OCI-LY3 (cell line): ENCODE measurements at regions not wholly inside any gene's neighbourhood (a gene's known extent, or its start where the extent isn't known, plus 50 kb on each side); places are given as distances from the start of the nearest gene placed in this dataset.

Experiments used
- H2AFZ ChIP-seq: fragments of 200-600, 300-600 bp; shearing (Covaris generic); 2 replicates; pipeline ENCODE4 v1.6.0; 2014; ENCODE audit warnings: antibody characterized with exemption, low read depth, low read length
- H3K27ac ChIP-seq: fragments of 200-600, 300-600 bp; sonication (generic); 2 replicates; pipeline ENCODE4 v1.5.1; 2014; ENCODE audit warnings: mild to moderate bottlenecking, low read length, moderate library complexity, mixed read lengths
- H3K27me3 ChIP-seq: fragments of 200-600, 300-600 bp; sonication (generic); 2 replicates; pipeline ENCODE4 v1.6.1; 2014; ENCODE audit warnings: low read depth, low read length, mixed read lengths
- H3K36me3 ChIP-seq: fragments of 200-600, 300-600 bp; sonication (generic); replicated peaks from 2 replicates; pipeline ENCODE3; 2014; ENCODE audit warnings: low read depth, low read length, mixed read lengths
- H3K4me1 ChIP-seq: fragments of 300-600, 200-600 bp; sonication (generic); 2 replicates; pipeline ENCODE4 v1.6.1; 2014; ENCODE audit warnings: low read length, mixed read lengths
- H3K4me2 ChIP-seq: fragments of 200-600, 300-600 bp; sonication (generic); 2 replicates; pipeline ENCODE4 v1.6.1; 2014; ENCODE audit warnings: low read length, mixed read lengths
- H3K4me3 ChIP-seq: fragments of 300-600, 200-600 bp; sonication (generic); 2 replicates; pipeline ENCODE4 v1.5.1; 2014; ENCODE audit warnings: antibody characterized with exemption, mild to moderate bottlenecking, low read length, moderate library complexity
- H3K79me2 ChIP-seq: fragments of 300-600, 200-600 bp; shearing (Covaris generic); 2 replicates; pipeline ENCODE4 v1.6.1; 2014; ENCODE audit warnings: mild to moderate bottlenecking, low read length, mixed read lengths
- H3K9ac ChIP-seq: fragments of 300-600, 200-600 bp; shearing (Covaris generic); 2 replicates; pipeline ENCODE4 v1.6.0; 2014; ENCODE audit warnings: mild to moderate bottlenecking, low read length, moderate library complexity
- H3K9me3 ChIP-seq: fragments of 200-600, 300-600 bp; shearing (Covaris generic); 2 replicates; pipeline ENCODE4 v1.6.1; 2014; ENCODE audit warnings: low read length, mixed read lengths; ENCODE audit not compliant: insufficient read depth
- H4K20me1 ChIP-seq: fragments of 200-600, 300-600 bp; sonication (generic); 2 replicates; pipeline ENCODE4 v1.6.1; 2016; ENCODE audit warnings: low read length, mixed read lengths; ENCODE audit not compliant: insufficient read depth
- CTCF ChIP-seq: fragments of 200-600, 300-600 bp; sonication (generic); IDR thresholded peaks from 2 replicates; pipeline ENCODE4 v1.5.1; 2014; ENCODE audit warnings: antibody characterized with exemption, low read length, low read depth
- EZH2phosphoT487 ChIP-seq: fragments of 200-600 bp; shearing (Covaris generic); IDR thresholded peaks from 2 replicates; pipeline ENCODE4 v1.6.1; 2018; ENCODE audit warnings: antibody characterized with exemption, mixed run types, low read depth

GRCh38 chr9:89658931-89659330 lies 54.1 kb downstream of the GADD45G start:
- no peaks in the 10 kb centered on the region for H3K9me3 ChIP-seq
- H4K20me1 ChIP-seq = no peaks in the 10 kb centered on the region
- TF ChIP-seq EZH2phosphoT487 (no peak), CTCF (no peak)
- H2AFZ ChIP-seq = no peak overlapping the region
- no peak overlapping the region for H3K4me2 ChIP-seq
- H3K79me2 ChIP-seq = no peaks in the 10 kb centered on the region
- H3K27me3 ChIP-seq = 0 out of 2 replicates have a peak, but pooled peaks cover 3% of the 10 kb centered on the region
- no peak overlapping the region for H3K9ac ChIP-seq
- peaks cover 14% of the 10 kb centered on the region for H3K4me1 ChIP-seq
- H3K36me3 ChIP-seq = no peaks in the 10 kb centered on the region
- H3K27ac ChIP-seq = no peak overlapping the region
- no peak overlapping the region for H3K4me3 ChIP-seq

- TF ChIP-seq EZH2phosphoT487 (no peak), CTCF (no peak)
- 0 out of 2 replicates have a peak, but pooled peaks cover 3% of the 10 kb centered on the region for H3K27me3 ChIP-seq
These were observed 54.7 kb downstream of the GADD45G start for GRCh38 chr9:89659473-89659872.

GRCh38 chr9:89659891-89660685 lies 55.3 kb downstream of the GADD45G start:
- H3K4me3 ChIP-seq = no peak overlapping the region
- H3K9me3 ChIP-seq = no peaks in the 10 kb centered on the region
- peaks cover 14% of the 10 kb centered on the region for H3K4me1 ChIP-seq
- H3K36me3 ChIP-seq = no peaks in the 10 kb centered on the region
- H2AFZ ChIP-seq = no peak overlapping the region
- 0 out of 2 replicates have a peak, but pooled peaks cover 3% of the 10 kb centered on the region for H3K27me3 ChIP-seq
- H4K20me1 ChIP-seq = no peaks in the 10 kb centered on the region
- H3K4me2 ChIP-seq = no peak overlapping the region
- no peak overlapping the region for H3K9ac ChIP-seq
- no peaks in the 10 kb centered on the region for H3K79me2 ChIP-seq
- TF ChIP-seq CTCF = no peak
- no peak for TF ChIP-seq EZH2phosphoT487
- H3K27ac ChIP-seq = no peak overlapping the region

More at GRCh38 chr9:89659473-89659872, 54.7 kb downstream of the GADD45G start:
- H4K20me1 ChIP-seq = no peaks in the 10 kb centered on the region
- H3K79me2 ChIP-seq = no peaks in the 10 kb centered on the region
- H3K4me2 ChIP-seq = no peak overlapping the region
- H3K27ac ChIP-seq = no peak overlapping the region
- H3K4me1 ChIP-seq = peaks cover 14% of the 10 kb centered on the region
- H3K9me3 ChIP-seq = no peaks in the 10 kb centered on the region
- no peak overlapping the region for H3K4me3 ChIP-seq
- no peak overlapping the region for H2AFZ ChIP-seq
- H3K36me3 ChIP-seq = no peaks in the 10 kb centered on the region
- H3K9ac ChIP-seq = no peak overlapping the region

- no peaks in the 10 kb centered on the region for H3K79me2 ChIP-seq
- TF ChIP-seq EZH2phosphoT487 (no peak), CTCF (no peak)
- H3K4me1 ChIP-seq = peaks cover 14% of the 10 kb centered on the region
- no peak overlapping the region for H3K27ac ChIP-seq
- H4K20me1 ChIP-seq = no peaks in the 10 kb centered on the region
- no peak overlapping the region for H3K4me3 ChIP-seq
- peaks cover 9% of the 10 kb centered on the region; the same call in 1 of the 2 replicates for H3K27me3 ChIP-seq
- H3K9ac ChIP-seq = no peak overlapping the region
- no peaks in the 10 kb centered on the region for H3K36me3 ChIP-seq
- H2AFZ ChIP-seq = no peak overlapping the region
- H3K9me3 ChIP-seq = no peaks in the 10 kb centered on the region
- H3K4me2 ChIP-seq = no peak overlapping the region
These were observed 56.7 kb downstream of the GADD45G start for GRCh38 chr9:89661391-89661949.
